ENCODE measurements at regions not wholly inside any gene's neighbourhood (a gene's known extent, or its start where the extent isn't known, plus 50 kb on each side); places are given as distances from the start of the nearest gene placed in this dataset.
"Not testable (repeated sequence)": the region's sequence is repeated elsewhere in the genome, so short reads cannot be mapped to it uniquely, and the experiment has no call there.

- no peak for DNase-seq
Observed at GRCh38 chr5:4581289-4581688, 558.8 kb upstream of the ADAMTS16 start.

- no peak for DNase-seq
Observed at GRCh38 chr5:4584982-4585381, 555.1 kb upstream of the ADAMTS16 start.

- DNase-seq, result no peak
Observed at GRCh38 chr5:4613440-4613839, 526.7 kb upstream of the ADAMTS16 start.

- no peak for DNase-seq
Observed at GRCh38 chr5:4614088-4614487, 526.0 kb upstream of the ADAMTS16 start.

GRCh38 chr5:4615369-4615768 is 524.8 kb upstream of the ADAMTS16 start:
- not testable (repeated sequence) for DNase-seq

- no peak for DNase-seq
Observed at GRCh38 chr5:4625206-4625896, 514.8 kb upstream of the ADAMTS16 start.

GRCh38 chr5:4627131-4627530 is 513.0 kb upstream of the ADAMTS16 start:
- no peak for DNase-seq

GRCh38 chr5:4627929-4628328 is 512.2 kb upstream of the ADAMTS16 start:
- DNase-seq, result no peak

- DNase-seq, result no peak
Observed at GRCh38 chr5:4628645-4629385, 511.3 kb upstream of the ADAMTS16 start.

- DNase-seq, result no peak
Observed at GRCh38 chr5:4630031-4630430, 510.1 kb upstream of the ADAMTS16 start.

GRCh38 chr5:4634342-4634741 is 505.8 kb upstream of the ADAMTS16 start:
- DNase-seq, result no peak

GRCh38 chr5:4636378-4636777 is 503.8 kb upstream of the ADAMTS16 start:
- no peak for DNase-seq

- DNase-seq, result no peak
Observed at GRCh38 chr5:4639946-4640345, 500.2 kb upstream of the ADAMTS16 start.

- no peak for DNase-seq
Observed at GRCh38 chr5:4640795-4641194, 499.3 kb upstream of the ADAMTS16 start.

- DNase-seq, result no peak
Observed at GRCh38 chr5:4642525-4642924, 497.6 kb upstream of the ADAMTS16 start.

- no peak for DNase-seq
Observed at GRCh38 chr5:4643190-4643589, 496.9 kb upstream of the ADAMTS16 start.

GRCh38 chr5:4643960-4644359 is 496.2 kb upstream of the ADAMTS16 start:
- DNase-seq, result no peak

GRCh38 chr5:4646715-4647375 is 493.3 kb upstream of the ADAMTS16 start:
- no peak for DNase-seq

- DNase-seq, result no peak
Observed at GRCh38 chr5:4647955-4648354, 492.2 kb upstream of the ADAMTS16 start.

GRCh38 chr5:4651806-4652565 is 488.1 kb upstream of the ADAMTS16 start:
- no peak for DNase-seq

GRCh38 chr5:4653475-4653874 is 486.7 kb upstream of the ADAMTS16 start:
- DNase-seq, result no peak

- no peak for DNase-seq
Observed at GRCh38 chr5:4659851-4660250, 480.3 kb upstream of the ADAMTS16 start.

- no peak for DNase-seq
Observed at GRCh38 chr5:4661326-4661725, 478.8 kb upstream of the ADAMTS16 start.
